ENCODE measurements at regions not wholly inside any gene's neighbourhood (a gene's known extent, or its start where the extent isn't known, plus 50 kb on each side); places are given as distances from the start of the nearest gene placed in this dataset.

DNA sequence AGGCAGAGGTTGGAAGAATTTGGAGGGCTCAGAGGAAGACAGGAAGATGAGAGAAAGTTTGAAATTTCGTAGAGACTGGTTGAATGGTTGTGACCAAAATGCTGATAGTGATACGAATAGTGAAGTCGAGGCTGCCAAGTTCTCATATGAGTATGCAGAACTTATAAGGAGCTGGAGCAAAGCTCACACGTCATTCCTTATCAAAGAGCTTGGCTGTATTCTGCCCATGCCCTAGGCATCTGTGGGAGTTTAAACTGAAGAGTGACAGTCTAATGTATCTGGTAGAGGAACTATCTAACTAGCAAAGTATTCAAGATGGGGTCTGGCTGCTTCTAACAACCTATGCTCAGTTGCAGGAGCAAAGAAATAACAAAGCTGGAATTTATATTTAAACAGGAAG is 102.1 kb downstream of the PCDH18 start:
- no peak for DNase-seq
- Mint-ChIP-seq H3K27ac (no peak overlapping the region), H3K36me3 (ENCODE audit: low read depth) (peaks cover 4% of the 10 kb centered on the region), H3K9me3 (peaks cover 5% of the 10 kb centered on the region), H3K4me1 (no peaks in the 10 kb centered on the region), H3K27me3 (ENCODE audit: low read depth, poor library complexity) (peaks cover 5% of the 10 kb centered on the region), H3K4me3 (no peak overlapping the region)
- TF ChIP-seq, protein P1, sequence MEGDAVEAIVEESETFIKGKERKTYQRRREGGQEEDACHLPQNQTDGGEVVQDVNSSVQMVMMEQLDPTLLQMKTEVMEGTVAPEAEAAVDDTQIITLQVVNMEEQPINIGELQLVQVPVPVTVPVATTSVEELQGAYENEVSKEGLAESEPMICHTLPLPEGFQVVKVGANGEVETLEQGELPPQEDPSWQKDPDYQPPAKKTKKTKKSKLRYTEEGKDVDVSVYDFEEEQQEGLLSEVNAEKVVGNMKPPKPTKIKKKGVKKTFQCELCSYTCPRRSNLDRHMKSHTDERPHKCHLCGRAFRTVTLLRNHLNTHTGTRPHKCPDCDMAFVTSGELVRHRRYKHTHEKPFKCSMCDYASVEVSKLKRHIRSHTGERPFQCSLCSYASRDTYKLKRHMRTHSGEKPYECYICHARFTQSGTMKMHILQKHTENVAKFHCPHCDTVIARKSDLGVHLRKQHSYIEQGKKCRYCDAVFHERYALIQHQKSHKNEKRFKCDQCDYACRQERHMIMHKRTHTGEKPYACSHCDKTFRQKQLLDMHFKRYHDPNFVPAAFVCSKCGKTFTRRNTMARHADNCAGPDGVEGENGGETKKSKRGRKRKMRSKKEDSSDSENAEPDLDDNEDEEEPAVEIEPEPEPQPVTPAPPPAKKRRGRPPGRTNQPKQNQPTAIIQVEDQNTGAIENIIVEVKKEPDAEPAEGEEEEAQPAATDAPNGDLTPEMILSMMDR (IDR thresholded peaks at IDR 0.05): no peak

GRCh38 chr4:137427411-137427810 is 104.9 kb downstream of the PCDH18 start:
- Mint-ChIP-seq H3K27me3 (ENCODE audit: low read depth, poor library complexity) (peaks cover 5% of the 10 kb centered on the region), H3K9me3 (peaks cover 14% of the 10 kb centered on the region), H3K4me1 (no peaks in the 10 kb centered on the region), H3K36me3 (ENCODE audit: low read depth) (peaks cover 4% of the 10 kb centered on the region), H3K27ac (no peak overlapping the region), H3K4me3 (no peak overlapping the region)
- no peak for DNase-seq
- TF ChIP-seq, protein P1 (IDR thresholded peaks at IDR 0.05): no peak

GRCh38 chr4:137425281-137425680 is 107.0 kb downstream of the PCDH18 start:
- Mint-ChIP-seq H3K4me3 (no peak overlapping the region), H3K27ac (no peak overlapping the region), H3K9me3 (peaks cover 17% of the 10 kb centered on the region), H3K36me3 (ENCODE audit: low read depth) (no peaks in the 10 kb centered on the region), H3K27me3 (ENCODE audit: low read depth, poor library complexity) (peaks cover 5% of the 10 kb centered on the region), H3K4me1 (no peaks in the 10 kb centered on the region)
- TF ChIP-seq, protein P1 (IDR thresholded peaks at IDR 0.05): no peak
- no peak for DNase-seq

DNA sequence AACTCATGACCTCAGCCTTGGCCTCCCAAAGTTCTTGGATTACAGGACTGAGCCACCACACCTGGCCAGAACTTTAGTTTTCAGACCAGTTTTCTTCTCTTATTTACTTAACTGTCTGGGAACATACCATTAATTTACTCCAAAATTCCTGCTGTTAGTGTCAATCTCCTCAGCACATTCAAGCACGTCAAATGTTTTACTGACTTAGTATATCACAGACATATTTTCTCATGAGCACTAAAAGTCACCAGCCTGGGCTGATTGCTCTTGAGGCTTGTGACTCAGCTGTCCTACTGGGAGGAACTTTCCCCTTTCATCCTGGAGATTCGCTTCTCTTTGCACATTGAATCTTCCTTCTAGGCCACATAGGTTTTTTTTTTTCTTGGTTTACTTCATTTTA is 109.6 kb downstream of the PCDH18 start:
- Mint-ChIP-seq H3K9me3 (peaks cover 17% of the 10 kb centered on the region), H3K36me3 (ENCODE audit: low read depth) (no peaks in the 10 kb centered on the region), H3K4me1 (no peaks in the 10 kb centered on the region), H3K4me3 (no peak overlapping the region), H3K27ac (no peak overlapping the region), H3K27me3 (ENCODE audit: low read depth, poor library complexity) (no peaks in the 10 kb centered on the region)
- TF ChIP-seq, protein P1 (IDR thresholded peaks at IDR 0.05): no peak
- no peak for DNase-seq

DNA sequence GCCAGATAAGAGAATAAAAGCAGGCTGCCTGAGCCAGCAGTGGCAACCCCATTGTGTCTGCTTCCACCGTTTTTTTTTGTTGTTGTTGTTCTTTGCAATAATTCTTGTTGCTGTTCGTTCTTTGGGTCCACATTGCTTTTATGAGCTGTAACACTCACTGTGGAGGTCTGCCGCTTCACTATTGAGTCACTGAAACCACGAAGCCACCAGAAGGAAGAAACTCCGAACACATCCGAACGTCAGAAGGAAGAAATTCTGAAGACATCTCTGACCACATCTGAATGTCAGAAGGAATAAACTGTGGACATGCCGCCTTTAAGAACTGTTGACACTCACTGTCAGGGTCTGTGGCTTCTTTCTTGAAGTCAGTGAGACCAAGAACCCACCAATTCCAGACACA is 110.5 kb downstream of the PCDH18 start:
- Mint-ChIP-seq H3K9me3 (peaks cover 17% of the 10 kb centered on the region), H3K27me3 (ENCODE audit: low read depth, poor library complexity) (no peaks in the 10 kb centered on the region), H3K27ac (no peak overlapping the region), H3K4me1 (no peaks in the 10 kb centered on the region), H3K36me3 (ENCODE audit: low read depth) (no peaks in the 10 kb centered on the region), H3K4me3 (no peak overlapping the region)
- TF ChIP-seq, protein P1 (IDR thresholded peaks at IDR 0.05): no peak
- DNase-seq: no peak

DNA sequence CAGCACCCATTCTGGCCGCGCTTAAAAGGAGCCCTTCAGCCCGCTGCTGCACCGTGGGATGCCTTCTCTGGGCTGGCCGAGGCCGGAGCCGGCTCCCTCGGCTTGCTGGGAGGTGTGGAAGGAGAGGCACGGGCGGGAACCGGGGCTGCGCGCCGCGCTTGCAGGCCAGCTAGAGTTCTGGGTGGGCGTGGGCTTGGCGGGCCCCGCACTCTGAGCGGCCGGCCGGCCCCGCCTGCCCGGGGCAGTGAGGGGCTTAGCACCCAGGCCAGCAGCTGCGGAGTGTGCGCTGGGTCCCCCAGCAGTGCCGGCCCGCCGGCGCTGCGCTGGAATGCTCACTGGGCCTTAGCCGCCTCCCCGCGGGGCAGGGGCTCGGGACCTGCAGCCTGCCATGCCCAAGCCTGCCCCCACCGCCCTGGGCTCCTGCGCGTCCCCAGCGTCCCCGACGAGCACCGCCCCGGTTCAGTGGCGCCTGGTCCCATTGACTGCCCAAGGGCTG is 111.3 kb downstream of the PCDH18 start:
- no peak overlapping the region for H3K4me3 Mint-ChIP-seq
- H3K9me3 Mint-ChIP-seq: peaks cover 17% of the 10 kb centered on the region
- no peaks in the 10 kb centered on the region for H3K27me3 Mint-ChIP-seq (ENCODE audit: low read depth, poor library complexity)
- H3K4me1 Mint-ChIP-seq: no peaks in the 10 kb centered on the region
- no peak for DNase-seq
- TF ChIP-seq, protein P1 (IDR thresholded peaks at IDR 0.05): no peak
- H3K36me3 Mint-ChIP-seq (ENCODE audit: low read depth): no peaks in the 10 kb centered on the region
- H3K27ac Mint-ChIP-seq: no peak overlapping the region

Measured in nephron progenitor cell (in vitro differentiated cells).